Ascending aorta (tissue), 2 donors: ENCODE measurements at regions not wholly inside any gene's neighbourhood (a gene's known extent, or its start where the extent isn't known, plus 50 kb on each side); places are given as distances from the start of the nearest gene placed in this dataset.
"Not testable (repeated sequence)": the region's sequence is repeated elsewhere in the genome, so short reads cannot be mapped to it uniquely, and the experiment has no call there.

Experiments used
- DNase-seq, 2 donors: peaks; one replicate each; pipeline ENCODE4 v3.0.0-alpha.2; 2019; ENCODE audit warnings: low spot score in 2 of 2
- H3K27ac ChIP-seq, 2 donors: fragments of 200-600 bp; sonication (generic); one replicate each; pipeline ENCODE4 v1.5.1; 2016 to 2017; ENCODE audit warnings: mild to moderate bottlenecking in 1 of 2
- H3K27me3 ChIP-seq: fragments of 200-600 bp; sonication (generic); one replicate; pipeline ENCODE4 v1.5.1; 2017
- H3K36me3 ChIP-seq, 2 donors: fragments of 200-600 bp; sonication (generic); one replicate each; pipeline ENCODE4 v1.5.1; 2016
- H3K4me1 ChIP-seq, 2 donors: fragments of 200-600 bp; sonication (generic); one replicate each; pipeline ENCODE4 v1.5.1; 2016 to 2017; ENCODE audit warnings: mild to moderate bottlenecking in 1 of 2
- H3K4me3 ChIP-seq, 2 donors: fragments of 200-600 bp; sonication (generic); one replicate each; pipeline ENCODE4 v1.5.1; 2016 to 2017; ENCODE audit warnings: mild to moderate bottlenecking in 1 of 2
- H3K9me3 ChIP-seq, 2 donors: fragments of 200-600 bp; sonication (generic); one replicate each; pipeline ENCODE4 v1.5.1; 2016
- CTCF ChIP-seq, 3 experiments: fragments of 200-600 bp in 2 of 3; fragments of 450-650 bp in 1 of 3; sonication (generic) in 2 of 3; IDR thresholded peaks; one replicate each; pipeline ENCODE4 v1.5.1; 2016 to 2019; ENCODE audit warnings: antibody characterized with exemption in 3 of 3, mild to moderate bottlenecking in 1 of 3, moderate library complexity in 1 of 3
- intact Hi-C: fragments of 100-400 bp; cut with DNase I; formaldehyde crosslinking; loops from one replicate; pipeline ENCODE4 v1.15.1; 2023

DNA sequence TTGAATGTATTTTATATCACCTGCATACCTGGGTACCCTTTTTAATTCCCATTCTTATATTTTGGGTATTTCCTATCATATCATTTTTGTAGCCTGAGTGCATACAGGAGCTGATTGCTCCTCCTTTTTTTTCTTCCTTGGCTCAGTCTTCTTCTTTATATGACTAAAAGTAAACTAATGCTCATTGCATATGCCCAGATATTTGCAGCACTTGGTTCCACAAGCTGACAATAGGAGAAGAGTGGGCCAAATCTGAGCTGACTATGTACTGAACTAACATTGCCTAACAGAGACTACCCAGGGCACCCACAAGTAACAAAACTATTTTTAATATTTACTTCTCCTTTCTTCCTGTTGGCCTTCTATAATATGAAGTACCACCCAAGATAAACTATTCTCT lies 131.7 kb upstream of the SPOPL start:
- no peak for DNase-seq
- TF ChIP-seq CTCF (IDR thresholded peaks at IDR 0.05) = no peak
- H3K4me1 ChIP-seq = peaks cover 0 to 14% of the 10 kb centered on the region in 2 donors
- H3K36me3 ChIP-seq = no peaks in the 10 kb centered on the region
- no peaks in the 10 kb centered on the region for H3K27me3 ChIP-seq
- no peaks in the 10 kb centered on the region for H3K9me3 ChIP-seq
- H3K4me3 ChIP-seq = no peak overlapping the region
- intact Hi-C loops = loop anchor here (5.0 to 10.0 kb wide), 4 partner anchors 132 to 423 kb away; partner anchors contain the start of gene SPOPL
- no peak overlapping the region for H3K27ac ChIP-seq

DNA sequence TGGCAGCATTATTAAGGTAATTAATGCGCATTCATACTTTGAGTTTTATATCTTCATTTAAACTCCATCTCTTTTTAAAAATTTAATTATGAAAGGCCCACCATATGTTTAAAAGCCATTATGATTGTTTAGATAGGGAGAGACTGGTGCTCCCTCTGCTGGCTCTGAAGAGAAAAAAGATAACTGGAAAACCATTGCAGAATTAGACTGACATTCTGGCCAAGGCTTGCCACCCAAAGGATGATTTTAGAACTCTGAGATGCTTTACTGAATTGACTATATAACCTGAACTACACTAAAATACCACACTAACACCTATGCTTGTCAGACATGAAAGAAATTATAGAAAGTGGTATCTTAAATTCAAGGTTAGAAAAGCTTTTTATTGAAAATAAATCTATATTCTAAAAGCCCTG lies 127.6 kb upstream of the SPOPL start:
- no peak for DNase-seq
- Histone ChIP-seq H3K27me3 (no peaks in the 10 kb centered on the region), H3K9me3 (no peaks in the 10 kb centered on the region), H3K4me3 (no peak overlapping the region), H3K27ac (no peak overlapping the region), H3K4me1 (peaks cover 0 to 5% of the 10 kb centered on the region in 2 donors), H3K36me3 (no peaks in the 10 kb centered on the region)
- intact Hi-C loops = loop anchor here (2.0 to 10.0 kb wide), 4 partner anchors 128 to 463 kb away; partner anchors contain the start of gene SPOPL
- peak; percentile 40 to 66 (median 48) for TF ChIP-seq CTCF (IDR thresholded peaks at IDR 0.05)

- intact Hi-C loops = no loop called here
- Histone ChIP-seq H3K4me1 (no peaks in the 10 kb centered on the region), H3K27me3 (no peaks in the 10 kb centered on the region), H3K4me3 (no peak overlapping the region), H3K27ac (no peak overlapping the region), H3K36me3 (no peaks in the 10 kb centered on the region), H3K9me3 (no peaks in the 10 kb centered on the region)
- TF ChIP-seq CTCF (IDR thresholded peaks at IDR 0.05) = no peak
- no peak for DNase-seq
Measured at GRCh38 chr2:138381373-138381772, 120.2 kb upstream of the SPOPL start.

DNA sequence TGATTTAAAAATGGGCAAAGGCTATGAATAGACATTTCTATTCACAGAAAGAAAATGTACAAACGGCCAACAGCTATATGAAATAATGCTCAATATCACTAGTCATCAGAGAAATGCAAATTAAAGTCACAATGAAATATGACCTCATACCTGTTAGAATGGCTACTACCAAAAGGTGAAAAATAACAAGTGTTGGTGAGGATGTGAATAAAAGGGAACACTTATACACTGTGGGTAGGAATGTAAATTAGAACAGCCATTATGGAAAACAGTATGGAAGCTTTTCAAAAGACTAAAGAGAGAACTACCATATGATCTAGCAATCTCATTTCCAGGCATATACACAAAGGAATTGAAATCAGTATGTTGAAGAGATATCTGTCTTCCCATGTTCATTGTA lies 118.9 kb upstream of the SPOPL start:
- no peak for DNase-seq
- intact Hi-C loops = no loop called here
- H3K4me3 ChIP-seq = no peak overlapping the region
- no peaks in the 10 kb centered on the region for H3K9me3 ChIP-seq
- H3K27ac ChIP-seq = no peak overlapping the region
- TF ChIP-seq CTCF (IDR thresholded peaks at IDR 0.05) = no peak
- H3K36me3 ChIP-seq = no peaks in the 10 kb centered on the region
- H3K4me1 ChIP-seq = no peaks in the 10 kb centered on the region
- no peaks in the 10 kb centered on the region for H3K27me3 ChIP-seq

GRCh38 chr2:138386191-138386590 lies 115.4 kb upstream of the SPOPL start:
- H3K27ac ChIP-seq, H3K9me3 ChIP-seq, DNase-seq, H3K4me1 ChIP-seq, intact Hi-C loops, H3K27me3 ChIP-seq, H3K4me3 ChIP-seq, H3K36me3 ChIP-seq: not testable (repeated sequence)

- Histone ChIP-seq H3K27ac (no peak overlapping the region), H3K9me3 (no peaks in the 10 kb centered on the region), H3K4me1 (no peaks in the 10 kb centered on the region), H3K27me3 (no peaks in the 10 kb centered on the region), H3K4me3 (no peak overlapping the region), H3K36me3 (no peaks in the 10 kb centered on the region)
- intact Hi-C loops = no loop called here
- no peak for DNase-seq
- no peak for TF ChIP-seq CTCF (IDR thresholded peaks at IDR 0.05)
Measured at GRCh38 chr2:138389063-138389462, 112.5 kb upstream of the SPOPL start.
